ENCODE measurements at regions not wholly inside any gene's neighbourhood (a gene's known extent, or its start where the extent isn't known, plus 50 kb on each side); places are given as distances from the start of the nearest gene placed in this dataset.

DNA sequence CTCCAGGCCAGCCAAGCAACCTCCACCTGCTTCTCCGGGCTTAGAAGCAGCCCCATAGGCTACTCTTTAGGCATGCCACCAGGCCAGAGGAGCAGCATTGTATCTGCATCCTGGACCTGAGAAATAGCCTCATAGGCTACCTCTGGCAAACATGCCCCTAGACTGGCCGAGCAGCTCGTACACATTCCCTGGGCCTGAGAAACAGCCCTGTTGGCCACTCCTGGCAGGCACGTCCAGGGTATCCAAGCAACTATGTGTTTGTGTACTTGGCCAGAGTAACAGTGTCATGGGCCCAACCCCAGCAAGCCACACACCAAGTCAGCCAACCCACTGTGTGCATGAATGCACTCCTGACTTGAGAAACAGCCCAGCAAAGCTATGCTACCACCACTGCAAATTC is 498.7 kb upstream of the CDIN1 start:
- Histone ChIP-seq H3K36me3 (replicated peaks) (no peaks in the 10 kb centered on the region), H3K27me3 (ENCODE audit: low read depth) (no peaks in the 10 kb centered on the region), H3K4me3 (no peak overlapping the region), H3K9me3 (0 out of 2 replicates have a peak, but pooled peaks cover 5% of the 10 kb centered on the region), H3K4me1 (no peaks in the 10 kb centered on the region)
- DNase-seq (ENCODE audit: low spot score in 2 of 2) = no peak
- in situ Hi-C loops (cut with MboI; ENCODE audit: low sequenced_read_pairs) = no loop called here

DNA sequence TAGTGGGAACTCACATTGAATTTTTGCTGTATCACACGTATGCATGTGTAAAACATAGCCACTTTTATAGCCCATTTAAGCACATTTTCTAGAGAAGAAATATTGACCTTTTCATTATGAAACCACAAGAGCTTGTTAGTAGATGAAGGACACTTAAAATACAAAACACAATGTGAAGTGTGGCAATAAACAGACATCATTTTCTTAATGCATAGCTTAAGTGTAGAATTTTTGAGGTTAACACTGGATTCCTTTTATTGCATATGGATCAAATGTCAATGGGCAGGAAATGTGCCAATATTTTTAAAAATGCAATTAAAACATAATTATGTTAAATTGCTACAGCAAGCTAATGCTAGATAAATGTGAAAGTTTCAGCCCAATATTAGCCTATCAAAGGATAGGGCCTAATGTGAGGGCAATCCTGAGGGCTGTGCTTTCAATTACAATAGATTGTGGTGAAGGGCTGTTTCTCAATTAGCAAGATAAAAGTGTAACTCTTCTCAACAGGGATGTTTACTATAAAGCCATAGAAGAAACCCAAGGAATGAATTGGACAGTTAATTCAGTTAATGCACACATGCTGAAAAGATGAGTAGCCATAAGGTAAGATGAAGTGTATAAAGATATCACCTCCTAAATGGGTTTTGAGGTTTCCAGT is 489.0 kb upstream of the CDIN1 start:
- Histone ChIP-seq H3K4me3 (no peak overlapping the region), H3K9me3 (no peaks in the 10 kb centered on the region; the same call in 1 of the 2 replicates), H3K4me1 (peaks cover 13% of the 10 kb centered on the region), H3K36me3 (replicated peaks) (no peaks in the 10 kb centered on the region; the same call in 1 of the 2 replicates), H3K27me3 (ENCODE audit: low read depth) (peaks cover 14% of the 10 kb centered on the region)
- in situ Hi-C loops (cut with MboI; ENCODE audit: low sequenced_read_pairs) = no loop called here
- peak; percentile 47 to 96 for DNase-seq (ENCODE audit: low spot score in 2 of 2)

DNA sequence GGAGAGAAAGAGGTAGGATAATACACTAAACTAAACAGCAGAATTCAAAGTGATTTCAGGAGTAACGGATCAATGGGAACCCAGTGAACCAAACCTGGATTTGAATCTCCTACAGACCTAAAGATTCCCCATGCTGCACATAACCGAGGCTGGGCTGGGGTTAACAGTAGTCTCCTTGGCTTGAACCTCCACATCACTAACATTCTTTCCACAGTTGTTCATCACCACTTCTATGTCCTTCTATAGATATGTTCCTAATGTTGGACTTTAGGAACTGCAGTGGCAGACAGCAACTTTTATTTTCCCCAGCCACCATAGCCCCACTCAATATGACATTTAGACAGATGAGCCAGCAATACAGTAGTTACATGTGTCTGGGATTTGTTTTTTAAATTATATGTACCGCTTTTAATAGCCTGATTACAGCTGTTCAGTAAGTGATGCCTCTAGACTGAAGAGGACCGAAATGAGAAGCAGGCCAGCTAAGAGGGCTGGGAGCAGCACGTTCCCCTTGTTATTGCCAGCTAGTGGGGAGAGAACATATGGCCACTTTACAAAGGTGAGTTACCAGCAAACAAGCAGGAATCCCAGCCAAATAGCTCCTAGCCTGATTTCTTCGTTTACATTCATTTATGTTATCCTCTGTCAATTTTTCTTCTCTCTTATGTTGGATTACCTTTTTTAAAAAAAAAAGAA is 472.6 kb upstream of the CDIN1 start:
- Histone ChIP-seq H3K4me3 (no peak overlapping the region), H3K36me3 (replicated peaks) (no peaks in the 10 kb centered on the region), H3K9me3 (no peaks in the 10 kb centered on the region), H3K4me1 (no peaks in the 10 kb centered on the region), H3K27me3 (ENCODE audit: low read depth) (peaks cover 2% of the 10 kb centered on the region; the same call in 1 of the 2 replicates)
- in situ Hi-C loops (cut with MboI; ENCODE audit: low sequenced_read_pairs) = no loop called here
- no peak for DNase-seq (ENCODE audit: low spot score in 2 of 2)

DNA sequence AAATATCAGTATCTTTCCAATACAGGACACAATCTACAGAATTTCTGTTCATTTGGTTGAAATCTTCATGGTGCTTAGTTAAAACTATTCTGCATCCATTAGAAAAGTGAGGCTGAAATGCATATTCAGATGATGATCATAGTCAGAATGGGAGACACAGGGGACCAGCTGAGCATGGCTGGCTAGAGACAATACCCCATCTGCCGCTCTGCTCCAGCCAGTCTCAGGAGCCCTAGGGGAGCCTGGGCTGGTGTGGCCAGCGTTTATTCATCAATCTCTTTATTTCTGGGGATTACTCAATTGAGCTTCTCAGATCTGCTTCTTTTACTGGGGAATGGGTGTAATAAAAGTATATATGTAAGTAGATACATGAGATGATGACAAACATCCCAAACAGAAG is 470.9 kb upstream of the CDIN1 start:
- no peak for DNase-seq (ENCODE audit: low spot score in 2 of 2)
- Histone ChIP-seq H3K36me3 (replicated peaks) (no peaks in the 10 kb centered on the region), H3K4me1 (no peaks in the 10 kb centered on the region), H3K9me3 (no peaks in the 10 kb centered on the region), H3K27me3 (ENCODE audit: low read depth) (peaks cover 2% of the 10 kb centered on the region; the same call in 1 of the 2 replicates), H3K4me3 (no peak overlapping the region)
- in situ Hi-C loops (cut with MboI; ENCODE audit: low sequenced_read_pairs) = no loop called here

DNA sequence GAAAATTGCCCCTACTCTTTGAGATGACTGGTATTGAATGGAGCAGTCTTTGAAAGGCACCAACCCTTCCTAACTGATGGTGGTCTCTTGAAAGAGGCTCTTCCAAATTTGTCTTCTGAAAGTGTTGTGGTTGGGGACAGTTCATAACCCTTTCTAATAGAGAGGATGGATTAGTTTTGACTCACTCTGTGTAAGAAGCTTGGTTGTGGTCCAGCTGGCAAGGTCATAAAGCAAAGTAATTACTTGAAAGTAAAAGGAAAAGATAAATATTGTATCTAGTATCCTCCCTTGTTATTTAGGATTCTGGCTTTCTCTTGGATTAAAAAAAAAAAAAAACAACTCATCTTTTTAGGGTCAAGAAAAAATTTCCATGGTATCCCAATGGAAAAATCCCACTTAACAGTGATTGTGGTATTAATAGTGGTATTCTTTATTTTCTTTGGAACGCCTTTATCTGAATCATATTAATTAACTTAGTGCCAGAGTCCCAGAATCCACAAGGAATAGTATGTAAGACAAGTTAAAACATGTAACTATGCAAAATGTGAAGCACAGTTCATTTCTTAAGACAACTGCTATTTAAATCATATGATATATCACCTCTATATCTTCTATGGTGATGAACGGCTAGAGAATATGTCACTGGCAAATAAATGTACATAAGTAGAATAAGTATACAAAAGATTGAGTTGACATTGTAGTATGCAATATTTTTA is 469.3 kb upstream of the CDIN1 start:
- H3K4me1 ChIP-seq = no peaks in the 10 kb centered on the region
- H3K4me3 ChIP-seq = no peak overlapping the region

DNA sequence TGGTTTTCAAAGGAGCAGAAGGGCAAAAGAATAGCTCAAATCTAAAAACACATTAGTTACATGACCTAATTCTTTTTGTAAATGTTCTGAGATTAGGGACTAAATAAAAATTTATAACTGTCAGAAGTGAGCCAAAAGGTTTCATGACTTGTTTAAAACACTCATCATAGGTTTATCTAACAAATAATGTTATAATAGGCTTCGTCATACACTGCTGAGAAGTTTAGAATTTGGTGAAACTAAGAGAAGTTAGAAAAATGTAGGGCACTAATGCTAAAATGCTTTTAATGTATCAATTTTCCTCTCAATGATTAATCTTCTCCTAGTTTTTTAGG is 468.8 kb upstream of the CDIN1 start:
- Histone ChIP-seq H3K9me3 (no peaks in the 10 kb centered on the region), H3K4me1 (no peaks in the 10 kb centered on the region), H3K27me3 (ENCODE audit: low read depth) (peaks cover 2% of the 10 kb centered on the region; the same call in 1 of the 2 replicates), H3K4me3 (no peak overlapping the region), H3K36me3 (replicated peaks) (no peaks in the 10 kb centered on the region)
- in situ Hi-C loops (cut with MboI; ENCODE audit: low sequenced_read_pairs) = no loop called here
- no peak for DNase-seq (ENCODE audit: low spot score in 2 of 2)

More for the DNA sequence above, 469.3 kb upstream of the CDIN1 start:
- Histone ChIP-seq H3K36me3 (replicated peaks) (no peaks in the 10 kb centered on the region), H3K9me3 (no peaks in the 10 kb centered on the region), H3K27me3 (ENCODE audit: low read depth) (peaks cover 2% of the 10 kb centered on the region; the same call in 1 of the 2 replicates)
- DNase-seq (ENCODE audit: low spot score in 2 of 2) = no peak
- in situ Hi-C loops (cut with MboI; ENCODE audit: low sequenced_read_pairs) = no loop called here

DNA sequence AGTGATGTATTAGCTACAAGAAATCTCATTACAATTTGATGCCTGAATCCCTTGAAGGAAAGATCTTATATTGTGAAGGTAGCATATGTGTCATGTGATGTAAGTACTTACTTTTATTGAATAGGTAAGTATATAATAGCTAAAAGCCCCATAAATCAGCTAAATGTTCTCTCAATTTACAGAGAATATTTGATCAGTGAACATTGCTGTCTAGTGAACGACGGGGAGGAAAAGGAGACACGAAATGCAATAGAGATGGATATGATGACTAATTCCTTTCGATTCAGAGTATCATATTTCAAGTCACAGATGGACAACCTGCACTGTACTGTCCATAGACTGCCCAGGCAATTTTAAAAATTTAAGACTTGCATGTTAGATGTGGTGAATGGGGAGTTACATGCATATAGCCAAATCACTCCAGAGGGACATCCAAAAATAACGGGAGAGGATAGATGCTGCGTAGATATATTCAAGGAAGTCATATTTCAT is 462.1 kb upstream of the CDIN1 start:
- no peaks in the 10 kb centered on the region for H3K4me1 ChIP-seq
- no peak for DNase-seq (ENCODE audit: low spot score in 2 of 2)
- no peaks in the 10 kb centered on the region for H3K36me3 ChIP-seq (replicated peaks)
- H3K4me3 ChIP-seq = no peak overlapping the region
- in situ Hi-C loops (cut with MboI; ENCODE audit: low sequenced_read_pairs) = no loop called here
- no peaks in the 10 kb centered on the region for H3K9me3 ChIP-seq
- no peaks in the 10 kb centered on the region for H3K27me3 ChIP-seq (ENCODE audit: low read depth)

DNA sequence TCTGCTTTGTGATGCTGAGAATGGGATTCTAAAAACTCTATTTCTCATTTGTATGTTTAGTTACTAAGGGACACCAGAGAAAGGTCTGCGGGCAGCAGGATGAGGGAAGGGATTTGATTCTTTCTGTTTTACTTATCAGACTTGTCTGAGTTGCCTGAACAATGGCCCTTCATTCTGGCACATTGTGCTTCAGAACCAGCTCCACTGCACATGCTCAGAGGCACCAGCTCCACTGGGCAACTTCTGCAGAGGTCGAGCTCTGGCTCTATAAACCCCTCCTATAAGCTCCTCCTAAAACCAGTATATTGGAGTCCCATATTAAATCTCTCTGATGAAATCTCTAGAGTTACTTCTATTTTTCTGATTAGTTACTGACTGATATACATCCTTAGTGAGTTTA is 453.2 kb upstream of the CDIN1 start:
- Histone ChIP-seq H3K36me3 (replicated peaks) (no peaks in the 10 kb centered on the region), H3K9me3 (no peaks in the 10 kb centered on the region), H3K4me1 (no peaks in the 10 kb centered on the region), H3K27me3 (ENCODE audit: low read depth) (no peaks in the 10 kb centered on the region), H3K4me3 (no peak overlapping the region)
- no peak for DNase-seq (ENCODE audit: low spot score in 2 of 2)
- in situ Hi-C loops (cut with MboI; ENCODE audit: low sequenced_read_pairs) = no loop called here

DNA sequence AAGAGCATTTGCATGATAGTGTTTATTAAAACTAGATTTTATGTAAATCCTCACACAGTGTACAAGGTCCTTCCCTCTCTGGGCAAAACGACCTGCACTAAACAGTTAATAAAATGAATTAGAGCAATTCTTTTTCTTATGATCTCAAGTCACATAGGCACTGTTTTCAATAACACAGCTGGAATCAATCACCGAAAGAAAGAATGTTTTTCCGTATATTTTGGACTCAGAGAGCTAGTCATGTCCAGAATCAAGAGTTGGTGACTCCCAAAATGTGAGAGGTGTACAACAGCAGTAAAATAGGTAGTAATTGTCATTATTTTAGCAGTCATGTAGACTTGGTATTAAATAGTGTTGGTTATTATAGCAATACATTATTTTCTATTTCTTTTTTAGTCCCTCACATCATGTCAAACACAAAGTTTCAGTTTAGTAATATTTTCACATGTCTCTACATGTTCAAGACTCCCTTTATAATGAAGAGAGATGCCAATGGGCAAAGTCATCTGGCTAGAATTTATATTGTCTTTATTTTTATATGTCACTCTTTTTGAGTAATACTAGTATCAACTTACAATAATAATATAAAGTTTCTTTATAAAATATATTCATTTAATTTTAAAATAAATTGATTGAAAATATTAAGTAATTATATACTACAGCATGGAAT is 448.6 kb upstream of the CDIN1 start:
- Histone ChIP-seq H3K4me1 (no peaks in the 10 kb centered on the region), H3K9me3 (no peaks in the 10 kb centered on the region), H3K4me3 (no peak overlapping the region), H3K36me3 (replicated peaks) (no peaks in the 10 kb centered on the region), H3K27me3 (ENCODE audit: low read depth) (no peaks in the 10 kb centered on the region)
- in situ Hi-C loops (cut with MboI; ENCODE audit: low sequenced_read_pairs) = no loop called here
- no peak for DNase-seq (ENCODE audit: low spot score in 2 of 2)

DNA sequence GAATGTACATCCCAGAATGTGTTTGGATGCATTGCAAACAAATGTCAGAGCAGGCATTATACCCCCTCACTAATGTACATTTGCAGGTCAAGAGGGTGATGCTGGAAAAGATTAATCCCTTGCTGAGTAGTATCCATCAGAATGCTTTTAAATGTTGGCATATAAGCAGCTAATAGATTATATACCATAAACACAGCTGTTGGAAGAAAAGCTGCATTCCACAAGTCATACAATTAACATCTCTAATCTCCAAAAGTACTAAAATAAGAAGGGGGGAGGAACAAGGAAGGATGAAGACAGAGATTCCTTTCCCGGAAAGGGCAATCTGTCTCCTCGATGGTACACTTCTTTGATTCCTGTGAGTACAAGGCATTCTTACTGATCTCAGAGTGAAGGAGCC is 445.7 kb upstream of the CDIN1 start:
- in situ Hi-C loops (cut with MboI; ENCODE audit: low sequenced_read_pairs) = no loop called here
- no peaks in the 10 kb centered on the region for H3K36me3 ChIP-seq (replicated peaks)
- DNase-seq (ENCODE audit: low spot score in 2 of 2) = peak in 1 of 2 experiments; percentile 13

DNA sequence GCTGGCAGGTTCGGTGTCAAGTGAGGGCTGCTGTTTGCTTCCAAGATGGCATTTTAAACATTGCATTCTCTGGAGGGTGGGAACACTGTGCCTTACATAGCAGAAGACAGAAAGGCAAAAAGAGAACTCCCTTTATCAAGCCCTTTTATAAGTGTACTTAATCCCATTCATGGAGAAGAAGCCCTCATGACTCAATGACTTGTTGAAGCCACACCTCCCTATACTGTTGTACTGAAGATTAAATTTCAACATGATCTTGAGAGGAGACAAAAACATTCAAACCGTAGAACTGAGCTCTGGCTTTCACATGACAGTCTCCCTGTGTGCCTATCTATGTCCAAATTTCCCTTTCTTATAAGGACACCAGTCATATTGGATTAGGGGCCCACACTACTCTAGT is 443.4 kb upstream of the CDIN1 start:
- H3K36me3 ChIP-seq (replicated peaks) = no peaks in the 10 kb centered on the region
- in situ Hi-C loops (cut with MboI; ENCODE audit: low sequenced_read_pairs) = no loop called here
- DNase-seq (ENCODE audit: low spot score in 2 of 2) = peak in 1 of 2 experiments; percentile 41
- no peaks in the 10 kb centered on the region for H3K27me3 ChIP-seq (ENCODE audit: low read depth)
- H3K4me3 ChIP-seq = no peak overlapping the region
- H3K9me3 ChIP-seq = no peaks in the 10 kb centered on the region
- no peaks in the 10 kb centered on the region for H3K4me1 ChIP-seq

More for the DNA sequence above, 445.7 kb upstream of the CDIN1 start:
- Histone ChIP-seq H3K27me3 (ENCODE audit: low read depth) (no peaks in the 10 kb centered on the region), H3K4me1 (no peaks in the 10 kb centered on the region), H3K4me3 (no peak overlapping the region), H3K9me3 (no peaks in the 10 kb centered on the region)

DNA sequence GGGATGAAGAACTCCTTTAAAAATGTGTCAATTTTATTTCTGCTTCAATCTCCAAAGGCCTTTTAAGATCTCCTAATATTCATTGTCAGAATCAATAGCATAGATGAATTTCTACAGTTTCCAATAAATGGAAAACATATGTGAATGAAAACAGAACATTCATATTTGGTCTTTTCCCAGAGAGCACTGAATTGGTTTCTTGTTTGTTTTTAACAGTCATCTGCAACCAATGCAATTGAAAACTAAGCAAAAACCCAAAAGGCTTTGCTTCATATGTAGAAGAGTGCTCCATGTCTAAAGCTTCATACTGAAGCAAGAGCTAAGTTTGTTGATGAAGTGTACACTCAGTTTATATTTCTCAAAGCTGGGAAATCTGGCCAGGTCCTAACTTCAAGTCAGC is 426.5 kb upstream of the CDIN1 start:
- Histone ChIP-seq H3K27me3 (ENCODE audit: low read depth) (no peaks in the 10 kb centered on the region), H3K4me3 (no peak overlapping the region), H3K4me1 (no peaks in the 10 kb centered on the region), H3K9me3 (peaks cover 3% of the 10 kb centered on the region; the same call in 1 of the 2 replicates), H3K36me3 (replicated peaks) (no peaks in the 10 kb centered on the region)
- in situ Hi-C loops (cut with MboI; ENCODE audit: low sequenced_read_pairs) = no loop called here
- no peak for DNase-seq (ENCODE audit: low spot score in 2 of 2)

DNA sequence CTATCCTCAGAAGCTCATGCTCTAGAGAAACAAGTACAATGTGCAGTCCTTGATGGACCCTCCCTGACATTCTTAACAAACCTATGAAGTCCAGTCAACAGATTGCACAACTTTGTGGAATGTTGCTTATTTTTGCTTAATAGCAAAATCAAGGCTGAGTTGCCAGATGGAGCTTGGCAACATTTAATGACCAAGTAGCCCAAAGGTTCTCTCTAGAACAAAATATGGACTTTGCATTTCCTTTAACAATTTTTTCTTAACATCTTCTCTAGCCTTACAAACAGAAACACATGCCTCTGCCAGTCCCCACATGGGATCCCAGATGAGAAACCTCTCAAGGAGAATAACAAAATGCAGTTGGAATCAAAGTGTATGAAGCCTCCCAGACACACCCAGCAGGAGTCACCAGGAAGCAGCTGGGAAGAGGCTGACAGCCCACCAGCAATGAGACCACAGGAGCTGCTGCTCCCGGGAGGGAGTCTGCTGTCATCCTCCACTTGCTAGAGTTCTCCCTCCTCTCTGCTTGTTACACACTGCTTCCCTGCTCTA is 422.5 kb upstream of the CDIN1 start:
- Histone ChIP-seq H3K4me3 (no peak overlapping the region), H3K27me3 (ENCODE audit: low read depth) (no peaks in the 10 kb centered on the region), H3K36me3 (replicated peaks) (no peaks in the 10 kb centered on the region), H3K9me3 (no peaks in the 10 kb centered on the region), H3K4me1 (no peaks in the 10 kb centered on the region)
- in situ Hi-C loops (cut with MboI; ENCODE audit: low sequenced_read_pairs) = no loop called here
- no peak for DNase-seq (ENCODE audit: low spot score in 2 of 2)

All from HAP-1 (cell line).